ENCODE measurements at regions not wholly inside any gene's neighbourhood (a gene's known extent, or its start where the extent isn't known, plus 50 kb on each side); places are given as distances from the start of the nearest gene placed in this dataset.
"Not testable (repeated sequence)": the region's sequence is repeated elsewhere in the genome, so short reads cannot be mapped to it uniquely, and the experiment has no call there.

DNA sequence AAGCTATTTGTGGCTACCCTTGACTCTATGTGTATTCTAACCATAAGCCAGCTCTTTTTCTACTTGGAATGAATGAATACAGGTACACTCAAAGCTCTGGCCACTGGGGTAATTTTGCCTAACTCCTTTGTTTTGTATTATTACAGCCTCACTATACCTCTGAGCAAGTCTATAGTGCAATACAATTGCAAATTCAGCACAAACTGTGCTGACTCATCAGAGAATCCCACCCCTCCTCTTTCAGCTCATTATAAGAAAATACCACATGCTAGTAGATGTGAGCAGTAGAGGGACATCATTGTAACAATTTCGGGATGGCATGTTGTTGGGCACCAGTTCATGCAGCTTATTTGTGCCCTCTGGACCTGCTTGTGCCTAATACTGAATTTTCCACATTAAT is 1382.2 kb downstream of the SLITRK5 start:
- no peak for DNase-seq (ENCODE audit: low spot score)

DNA sequence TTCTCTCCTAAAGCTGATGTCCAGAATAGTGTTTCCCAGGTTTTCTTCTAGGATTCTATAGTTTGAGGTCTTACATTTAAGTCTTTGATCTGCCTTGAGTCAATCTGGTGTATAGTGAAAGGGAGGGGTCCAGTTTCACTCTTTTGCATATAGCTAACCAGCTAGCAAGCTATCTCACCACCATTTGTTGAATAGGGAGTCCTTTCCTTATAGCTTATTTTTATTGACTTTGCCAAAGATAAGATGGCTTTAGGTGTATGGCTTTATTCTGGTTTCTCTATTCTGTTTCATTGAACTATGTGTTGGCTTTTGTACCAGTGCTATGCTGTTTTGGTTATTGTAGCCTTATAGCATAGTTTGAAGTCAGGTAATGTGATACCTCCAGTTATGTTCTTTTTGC is 1386.1 kb downstream of the SLITRK5 start:
- DNase-seq (ENCODE audit: low spot score): no peak

DNA sequence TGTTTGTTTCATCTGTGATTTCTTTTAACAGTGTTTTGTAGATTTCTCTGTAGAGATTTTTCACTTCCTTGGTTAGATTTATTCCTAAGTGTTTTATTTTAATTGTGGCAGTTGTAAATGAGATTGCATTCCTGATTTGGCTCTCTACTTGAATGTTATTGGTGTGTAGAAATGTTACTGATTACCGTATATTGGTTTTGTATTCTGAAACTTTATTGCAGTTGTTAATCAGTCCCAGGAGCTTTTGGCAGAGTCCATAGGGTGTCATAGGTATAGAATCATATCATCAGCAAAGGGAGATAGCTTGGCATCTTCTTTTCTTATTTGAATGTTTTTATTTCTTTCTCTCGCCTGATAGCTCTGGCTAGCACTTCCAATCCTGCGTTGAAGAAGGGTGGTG is 1386.7 kb downstream of the SLITRK5 start:
- no peak for DNase-seq (ENCODE audit: low spot score)

DNA sequence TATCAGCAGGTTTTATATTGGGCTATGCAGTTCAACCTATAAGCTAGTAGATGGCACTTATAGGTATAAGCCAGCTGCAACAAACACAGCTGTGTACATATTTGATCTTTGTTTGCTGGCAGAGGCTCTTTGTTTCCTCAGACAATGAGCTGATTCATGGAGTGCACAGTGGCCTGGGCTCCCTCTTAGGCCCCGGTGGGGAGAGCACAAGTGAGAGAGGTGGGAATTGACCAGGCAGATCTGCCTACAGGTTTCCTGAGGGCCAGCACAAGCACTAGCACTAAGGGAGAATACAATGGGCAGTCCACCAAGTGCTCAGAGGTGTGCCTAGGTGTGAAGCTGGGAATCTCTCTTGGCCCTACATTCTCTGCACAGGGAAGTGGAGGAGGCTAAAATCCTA is 1390.7 kb downstream of the SLITRK5 start:
- DNase-seq (ENCODE audit: low spot score): no peak

DNA sequence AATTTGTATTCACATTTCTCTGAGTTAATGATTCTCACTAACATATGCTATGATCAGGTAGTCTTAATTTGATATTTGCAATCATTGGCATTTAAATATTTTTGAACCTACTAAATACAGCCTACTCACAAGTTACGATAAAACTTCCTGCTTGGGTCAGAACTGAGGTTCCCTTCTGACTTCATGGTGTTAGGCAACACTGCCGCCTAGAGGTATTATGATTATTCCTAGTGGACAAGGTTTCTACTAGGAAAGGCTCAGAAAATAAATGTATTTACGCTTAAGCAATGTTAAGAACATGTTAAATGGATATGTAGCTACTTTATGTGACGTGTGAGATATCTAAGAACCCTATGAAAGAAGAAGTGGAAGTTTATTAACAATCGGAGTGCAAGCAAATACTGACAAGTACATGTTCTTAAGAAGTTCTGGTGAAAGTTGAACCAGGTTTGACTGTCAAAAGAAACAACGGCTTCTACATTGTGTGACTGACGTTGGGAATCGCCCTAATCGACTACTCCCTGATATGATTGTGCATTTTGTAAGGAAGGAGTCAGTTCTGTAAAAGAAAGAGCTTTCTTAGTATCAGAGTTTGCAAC is 1395.8 kb downstream of the SLITRK5 start:
- peak; percentile 13 for DNase-seq (ENCODE audit: low spot score)

DNA sequence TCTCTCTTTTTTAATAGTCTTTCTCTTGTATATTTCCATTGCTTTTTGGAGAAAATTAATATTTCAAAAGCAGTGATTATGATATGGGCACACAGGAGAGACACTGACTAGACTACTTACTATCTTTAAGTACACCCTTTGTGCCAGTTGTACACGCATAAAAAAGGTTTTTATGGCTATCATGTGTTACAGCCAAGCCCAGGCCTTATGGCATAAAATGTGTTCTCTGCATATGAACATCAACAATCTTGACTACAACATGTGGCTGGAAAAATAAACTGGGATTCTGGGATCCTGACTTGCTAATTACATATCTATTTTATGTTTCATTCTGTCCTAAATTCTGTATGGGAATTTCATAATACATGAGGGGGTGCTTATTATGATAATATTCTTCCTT is 1401.8 kb downstream of the SLITRK5 start:
- DNase-seq (ENCODE audit: low spot score): no peak

DNA sequence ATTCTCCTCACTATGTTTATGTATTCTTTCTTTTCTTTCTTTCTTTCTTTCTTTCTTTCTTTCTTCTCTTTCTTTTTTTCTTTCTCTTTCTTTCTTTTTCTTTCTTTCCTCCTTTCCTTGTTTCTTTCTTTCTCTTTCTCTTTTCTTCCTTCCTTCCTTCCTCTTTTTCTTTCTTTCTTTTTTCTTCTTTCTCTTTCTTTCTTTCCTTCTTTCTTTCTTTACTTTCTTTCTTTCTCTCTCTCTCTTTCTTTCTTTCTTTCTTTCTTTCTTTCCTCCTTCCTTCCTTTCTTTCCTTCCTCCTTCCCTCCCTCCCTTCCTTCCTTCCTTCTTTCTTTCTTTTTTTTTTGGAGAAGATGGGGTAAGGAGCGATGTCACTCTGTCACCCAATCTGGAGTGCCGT is 1405.5 kb downstream of the SLITRK5 start:
- DNase-seq (ENCODE audit: low spot score): no peak

DNA sequence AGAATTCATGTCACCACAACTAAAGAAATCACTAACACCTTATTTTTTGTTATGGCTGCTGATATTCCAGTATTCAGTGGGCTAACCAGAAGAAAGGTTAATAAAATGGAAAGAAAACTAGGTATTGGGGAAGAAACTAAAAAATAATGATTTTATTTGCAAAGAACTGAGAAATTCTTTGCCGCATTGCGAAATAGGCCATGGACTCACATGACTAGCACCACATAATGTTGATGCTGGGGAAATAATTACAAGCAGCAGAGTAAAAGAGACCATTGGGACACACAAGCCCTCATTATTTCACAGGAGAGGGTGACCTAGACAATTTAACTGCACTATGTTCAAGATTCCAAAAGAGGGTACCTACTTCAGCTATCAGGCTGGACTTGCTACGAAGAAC is 1411.5 kb downstream of the SLITRK5 start:
- no peak for DNase-seq (ENCODE audit: low spot score)

DNA sequence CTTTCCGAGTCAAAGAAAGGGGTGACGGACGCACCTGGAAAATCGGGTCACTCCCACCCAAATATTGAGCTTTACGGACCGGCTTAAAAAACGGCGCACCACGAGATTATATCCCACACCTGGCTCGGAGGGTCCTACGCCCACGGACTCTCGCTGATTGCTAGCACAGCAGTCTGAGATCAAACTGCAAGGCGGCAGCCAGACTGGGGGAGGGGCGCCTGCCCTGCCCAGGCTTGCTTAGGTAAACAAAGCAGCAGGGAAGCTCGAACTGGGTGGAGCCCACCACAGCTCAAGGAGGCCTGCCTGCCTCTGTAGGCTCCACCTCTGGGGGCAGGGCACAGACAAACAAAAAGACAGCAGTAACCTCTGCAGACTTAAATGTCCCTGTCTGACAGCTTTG is 1416.9 kb downstream of the SLITRK5 start:
- DNase-seq (ENCODE audit: low spot score): not testable (repeated sequence)

DNA sequence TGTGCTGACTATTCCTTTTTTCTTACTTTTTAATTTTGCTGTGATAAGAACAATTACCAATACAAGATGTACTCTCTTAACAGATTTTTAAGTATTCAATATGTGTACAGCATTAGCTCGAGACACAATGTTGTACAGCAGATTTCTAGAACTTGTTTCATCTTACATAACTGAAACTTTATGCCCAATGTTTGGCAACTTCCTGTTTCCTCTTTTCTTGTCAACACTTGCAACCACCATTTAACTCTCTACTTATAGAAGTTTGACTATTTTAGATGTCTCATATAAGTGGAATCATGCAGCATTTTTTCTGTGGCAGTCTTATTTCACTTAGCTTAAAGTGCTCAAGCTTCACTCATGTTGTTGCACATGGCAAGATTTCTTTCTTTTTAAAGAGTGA is 1426.8 kb downstream of the SLITRK5 start:
- no peak for DNase-seq (ENCODE audit: low spot score)

DNA sequence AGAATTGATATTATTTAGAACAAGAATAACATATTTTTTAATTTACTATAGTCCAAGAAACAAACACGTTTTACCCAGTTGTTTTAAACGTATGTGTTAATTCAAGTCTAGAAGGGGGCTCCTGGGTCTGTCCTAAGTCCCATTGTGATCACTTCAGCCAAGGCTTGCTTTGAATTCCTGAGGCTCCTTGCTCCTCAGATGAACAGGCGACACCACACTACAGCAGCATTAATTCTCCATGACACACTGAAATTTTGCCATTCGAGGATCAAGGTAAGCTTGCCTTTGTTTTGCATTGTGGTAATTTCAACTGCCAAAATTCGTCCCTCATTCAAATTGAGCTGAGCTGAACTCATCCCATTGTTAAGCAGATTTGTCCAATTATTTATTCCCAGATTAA is 1442.6 kb downstream of the SLITRK5 start:
- DNase-seq (ENCODE audit: low spot score): no peak

DNA sequence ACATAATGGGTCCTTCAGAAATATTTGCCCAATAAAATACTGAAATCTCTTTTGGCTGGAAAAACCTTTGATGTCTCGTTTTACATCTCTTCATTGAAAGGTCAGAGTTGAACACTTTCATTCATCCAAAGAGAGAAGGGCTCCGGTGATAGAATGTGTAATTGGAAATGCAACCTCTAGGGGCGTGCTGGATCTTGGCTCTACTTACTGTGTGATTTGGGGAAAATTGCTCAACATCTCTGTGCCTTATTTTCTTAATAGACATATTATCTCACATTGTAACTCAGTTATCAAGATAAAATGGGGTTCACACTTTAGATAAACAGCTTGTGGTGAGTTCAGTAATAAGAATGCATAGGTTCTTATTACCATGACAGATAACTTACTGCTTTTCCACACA is 1444.1 kb downstream of the SLITRK5 start:
- DNase-seq (ENCODE audit: low spot score): no peak

DNA sequence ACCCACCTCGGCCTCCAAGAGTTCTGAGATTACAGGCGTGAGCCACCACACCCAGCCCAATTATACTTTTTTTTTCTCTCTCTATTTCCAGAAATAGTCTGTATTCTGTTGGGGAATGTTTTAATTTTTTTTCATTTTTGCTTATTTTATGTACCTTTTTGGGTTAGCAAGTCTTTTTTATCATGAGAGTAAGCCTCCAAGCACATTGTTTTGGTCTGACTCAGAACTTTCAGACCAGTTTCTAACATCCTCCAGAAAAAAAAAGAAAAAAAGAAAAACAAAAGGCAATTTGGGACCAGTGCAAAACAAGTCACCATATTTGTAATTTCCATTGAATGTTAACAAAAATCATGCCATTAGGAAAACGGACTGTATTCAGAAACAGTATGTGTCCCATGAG is 1465.5 kb downstream of the SLITRK5 start:
- DNase-seq (ENCODE audit: low spot score): no peak

DNA sequence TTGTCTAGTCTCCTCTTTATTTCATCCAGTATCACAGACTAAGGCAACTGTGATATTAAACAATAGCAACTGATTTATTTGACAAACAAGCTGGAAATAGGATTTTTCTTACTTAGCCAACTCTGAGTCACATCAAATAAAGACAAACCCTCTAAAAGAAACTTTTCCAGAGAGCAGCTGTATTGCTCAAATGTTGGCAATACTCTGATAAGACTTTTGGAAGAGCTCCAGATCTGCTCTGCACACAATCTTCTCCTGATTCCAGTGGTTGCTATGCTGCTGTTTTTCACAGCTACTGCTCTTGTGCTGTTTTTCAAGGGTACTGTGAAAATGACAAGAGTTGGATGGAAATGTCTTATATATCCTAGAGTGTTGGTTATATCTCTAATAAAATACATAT is 1479.2 kb downstream of the SLITRK5 start:
- DNase-seq (ENCODE audit: low spot score): no peak

DNA sequence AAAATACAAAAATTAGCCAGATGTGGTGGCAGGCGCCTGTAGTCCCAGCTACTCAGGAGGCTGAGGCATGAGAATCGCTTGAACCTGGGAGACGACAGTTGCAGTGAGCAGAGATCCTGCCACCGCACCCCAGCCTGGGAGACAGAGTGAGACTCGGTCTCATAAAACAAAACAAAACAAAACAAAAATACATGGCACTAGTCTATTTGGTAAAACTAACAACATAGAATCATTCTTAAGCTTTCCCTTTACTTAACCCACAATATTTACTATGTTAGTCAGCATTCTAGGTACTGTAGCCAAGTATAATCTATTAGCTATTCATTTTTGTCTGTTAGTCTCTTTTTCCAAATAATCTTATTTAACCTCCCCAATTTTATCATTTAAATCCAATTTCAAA is 1482.8 kb downstream of the SLITRK5 start:
- DNase-seq (ENCODE audit: low spot score): no peak

DNA sequence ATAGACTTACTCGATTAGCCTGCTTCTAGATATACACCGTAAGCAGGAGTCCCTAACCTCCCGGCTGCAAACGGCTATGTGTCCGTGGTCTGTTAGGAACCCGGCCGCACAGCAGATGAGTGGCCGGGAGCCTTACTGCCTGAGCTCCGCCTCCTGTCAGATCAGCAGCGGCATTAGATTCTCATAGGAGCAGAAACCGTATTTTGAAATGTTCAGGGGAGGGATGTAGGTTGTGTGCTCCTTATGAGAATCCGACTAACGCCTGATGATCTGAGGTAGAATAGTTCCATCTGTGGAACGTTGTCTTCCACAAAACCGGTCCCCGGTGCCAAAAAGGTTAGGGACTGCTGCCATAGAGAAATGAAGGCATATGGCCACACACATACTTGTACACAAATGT is 1491.9 kb downstream of the SLITRK5 start:
- DNase-seq (ENCODE audit: low spot score): no peak

DNA sequence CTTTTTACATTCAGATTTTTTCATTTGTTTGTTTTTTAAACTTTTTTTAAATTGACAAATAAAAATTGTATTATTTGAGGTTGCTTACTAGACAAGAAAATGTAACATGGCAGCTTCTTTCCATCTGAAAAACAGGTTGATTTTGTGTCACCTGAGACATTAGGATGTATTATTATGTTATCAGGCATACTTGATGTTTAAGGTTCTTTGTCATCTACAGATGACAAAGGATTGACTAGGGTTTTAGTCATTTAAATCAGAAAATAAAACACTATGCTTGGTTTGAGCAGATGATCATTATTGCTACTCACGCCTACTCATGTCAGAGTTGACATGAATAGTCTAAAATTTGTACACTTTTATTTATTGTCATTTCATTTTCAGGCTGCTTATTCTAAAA is 1494.5 kb downstream of the SLITRK5 start:
- DNase-seq (ENCODE audit: low spot score): no peak

DNA sequence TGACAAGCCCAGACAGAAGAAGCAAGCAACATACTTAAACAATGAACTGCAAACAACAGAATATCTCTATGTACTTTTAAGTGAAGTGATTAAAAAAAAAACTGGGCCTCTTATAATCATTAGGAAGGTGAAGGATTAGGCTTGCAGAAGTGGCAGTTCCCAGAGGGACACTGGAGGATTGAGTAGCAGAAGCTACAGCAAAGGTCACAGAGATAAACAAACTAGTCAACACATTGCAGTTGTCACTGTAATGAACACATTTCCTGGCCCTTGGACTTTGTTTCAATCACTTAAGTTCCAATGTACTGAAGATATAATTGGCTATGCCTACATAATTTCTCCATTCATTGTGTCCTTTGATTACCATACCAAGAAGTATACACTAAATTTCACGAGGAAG is 1498.8 kb downstream of the SLITRK5 start:
- no peak for DNase-seq (ENCODE audit: low spot score)

DNA sequence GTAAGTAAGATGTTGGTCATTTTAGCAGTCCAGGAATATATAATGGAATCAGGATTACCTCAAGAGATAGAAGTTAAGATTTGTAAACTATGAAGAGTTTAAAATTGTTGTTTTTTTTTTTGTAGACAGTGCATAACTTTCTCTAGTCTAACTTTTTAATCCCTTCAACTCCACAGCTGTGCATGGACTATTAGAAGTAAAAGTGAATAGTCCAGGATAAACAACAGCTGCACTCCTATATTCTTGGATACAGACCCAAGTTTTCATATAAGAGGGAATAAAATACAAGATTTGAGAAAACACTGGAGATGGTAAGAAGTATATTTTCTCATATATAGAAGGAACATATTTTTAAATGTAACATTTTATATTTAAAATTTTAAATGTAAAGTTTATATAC is 1509.9 kb downstream of the SLITRK5 start:
- DNase-seq (ENCODE audit: low spot score): no peak

DNA sequence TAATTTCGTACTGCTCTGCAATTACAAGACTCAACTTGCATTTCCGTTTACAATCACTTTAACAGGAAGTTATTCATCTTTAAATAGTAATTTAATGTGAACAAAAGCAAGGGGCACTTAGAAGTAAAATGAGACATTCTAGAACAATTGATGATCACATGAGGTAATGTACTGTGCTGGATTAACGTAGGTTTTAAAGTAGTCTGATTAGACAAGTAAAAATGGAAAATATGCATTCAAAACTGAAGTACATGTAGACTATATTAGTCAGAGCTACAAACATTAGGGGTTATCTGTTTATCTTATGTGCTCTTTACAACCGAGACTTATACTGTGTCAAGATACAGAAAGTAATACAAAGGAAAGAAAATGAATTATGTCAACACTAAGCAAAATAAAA is 1528.0 kb downstream of the SLITRK5 start:
- no peak for DNase-seq (ENCODE audit: low spot score)

DNA sequence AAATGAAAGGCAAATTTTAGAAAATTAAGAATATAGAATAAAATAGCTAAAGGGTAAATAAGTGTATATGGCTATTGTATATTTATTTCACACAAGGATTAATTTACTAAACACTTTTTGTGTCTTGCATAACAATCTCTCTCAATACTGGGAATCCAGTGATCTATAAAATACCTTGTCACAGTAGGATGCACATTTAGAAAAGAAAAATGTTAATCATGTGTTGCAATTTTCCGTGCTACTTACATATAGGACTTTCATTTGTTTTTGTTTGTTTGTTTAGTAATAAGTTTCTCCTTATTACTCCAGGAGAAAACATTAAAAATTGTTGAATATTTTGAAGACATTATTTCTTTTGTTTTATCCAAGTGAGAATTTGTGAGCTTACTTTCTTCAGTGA is 1533.3 kb downstream of the SLITRK5 start:
- DNase-seq (ENCODE audit: low spot score): no peak

DNA sequence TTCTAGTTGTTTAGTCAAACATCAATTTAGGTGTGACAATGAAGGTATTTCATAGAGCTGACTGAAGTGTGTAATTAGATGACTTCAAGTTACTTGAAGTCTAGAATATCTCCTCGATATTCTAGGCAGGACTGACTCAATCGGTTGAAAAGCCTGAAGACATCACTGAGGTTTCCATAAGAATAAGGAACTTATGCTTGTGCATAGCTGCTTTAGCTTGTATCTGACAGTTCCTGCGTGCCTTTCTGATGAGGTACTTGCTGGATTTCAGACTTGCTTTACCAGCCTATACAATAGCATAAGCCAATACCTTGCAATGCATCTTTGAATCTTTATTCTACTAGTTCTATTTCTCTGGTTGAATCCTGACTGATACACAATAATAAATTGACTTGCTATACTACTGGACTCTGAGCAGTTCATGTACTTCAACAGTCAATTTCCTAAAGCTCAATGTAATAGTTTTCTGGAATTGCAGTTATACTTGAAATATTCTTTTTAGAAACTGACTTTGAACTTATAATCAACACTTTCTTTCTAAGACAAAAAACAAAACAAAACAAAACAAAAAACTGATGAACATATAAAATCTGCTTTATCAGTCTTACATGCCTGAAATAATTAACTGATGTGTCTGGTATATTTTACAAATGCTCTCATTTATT is 1534.8 kb downstream of the SLITRK5 start:
- no peak for DNase-seq (ENCODE audit: low spot score)

DNA sequence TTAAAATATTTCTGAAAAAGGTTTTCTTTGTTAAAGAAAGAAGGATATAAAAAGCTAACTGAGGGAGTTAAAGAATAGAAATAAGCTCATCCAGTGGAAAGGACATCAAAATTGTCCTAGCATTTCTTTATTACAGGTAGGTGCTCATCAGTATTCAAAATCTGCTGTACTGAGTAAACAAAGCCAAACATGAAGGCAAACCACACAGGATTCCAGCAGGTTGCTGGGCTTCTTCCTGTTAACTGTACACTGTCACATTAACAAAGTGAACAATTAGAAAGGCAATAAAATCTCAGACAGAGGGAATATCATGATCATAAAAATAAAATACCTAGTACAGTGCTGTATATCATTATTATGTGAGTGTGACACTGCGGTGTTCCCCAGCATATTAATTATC is 1541.0 kb downstream of the SLITRK5 start:
- DNase-seq (ENCODE audit: low spot score): no peak

DNA sequence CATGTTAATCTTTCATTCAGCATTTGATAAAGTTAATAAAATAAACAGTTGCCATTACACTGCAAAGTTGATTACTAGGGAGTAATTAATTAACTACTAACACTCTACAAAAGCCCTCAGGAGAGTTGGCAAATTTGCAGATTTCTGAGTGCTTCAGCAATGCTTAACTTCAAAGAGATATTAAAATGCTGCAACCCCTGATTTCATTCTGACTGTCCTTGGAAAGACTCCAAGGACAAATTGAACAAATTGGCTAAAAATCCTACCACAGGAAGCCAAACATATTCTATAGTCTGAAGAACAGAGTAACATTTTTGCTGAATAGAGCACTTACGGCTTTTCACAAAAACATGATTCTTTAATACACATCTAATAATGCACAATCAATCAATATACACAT is 1543.0 kb downstream of the SLITRK5 start:
- DNase-seq (ENCODE audit: low spot score): no peak

Measured in CD4-positive, alpha-beta T cell treated with Interleukin-15 for 4 hours (primary cell).